A673 (cell line): ENCODE measurements at regions not wholly inside any gene's neighbourhood (a gene's known extent, or its start where the extent isn't known, plus 50 kb on each side); places are given as distances from the start of the nearest gene placed in this dataset.
A peak's percentile ranks its signal among the peaks of the same experiment; 100 is the strongest.

Experiments
- BruUV-seq: library from RNA; stranded (reverse); fragments of 400-500 nt; replicated peaks from 2 replicates; lab custom pipeline; 2021; lab: Mats Ljungman, UMichigan
- CTCF ChIA-PET: fragments of 300-600 bp; sonication (Branson Sonifier 250); formaldehyde crosslinking; loops from one replicate; lab custom pipeline; 2022; ENCODE audit warnings: antibody characterized with exemption; lab: Charles Lee
- POLR2A ChIA-PET: fragments of 300-600 bp; sonication (Branson Sonifier 250); formaldehyde crosslinking; loops from one replicate; lab custom pipeline; 2022; ENCODE audit warnings: antibody characterized with exemption; ENCODE audit not compliant: low non-redundant PET; lab: Charles Lee
- DNase-seq: peaks from one replicate; pipeline ENCODE4 v3.0.0-alpha.2; 2015; ENCODE audit warnings: low spot score
- H3K27ac ChIP-seq: fragments of 200-600 bp; sonication (generic); 2 replicates; pipeline ENCODE4 v1.5.1; 2016; ENCODE audit warnings: mixed run types, low read depth, mild to moderate bottlenecking, mixed read lengths, antibody characterized with exemption, low read length; ENCODE audit not compliant: poor library complexity, severe bottlenecking
- H3K27me3 ChIP-seq: fragments of 200-600 bp; sonication (generic); replicated peaks from 2 replicates; pipeline ENCODE4 v1.6.1; 2017; ENCODE audit warnings: mixed run types, low read depth, mild to moderate bottlenecking, mixed read lengths, antibody characterized with exemption, low read length; ENCODE audit not compliant: insufficient read depth, poor library complexity
- H3K36me3 ChIP-seq: fragments of 200-600 bp; sonication (generic); 2 replicates; pipeline ENCODE4 v1.6.1; 2016; ENCODE audit warnings: mixed run types, mild to moderate bottlenecking, mixed read lengths, antibody characterized with exemption, low read length; ENCODE audit not compliant: insufficient read depth, poor library complexity, severe bottlenecking
- H3K4me1 ChIP-seq: fragments of 200-600 bp; sonication (generic); 2 replicates; pipeline ENCODE4 v1.6.1; 2017; ENCODE audit warnings: mixed run types, mild to moderate bottlenecking, mixed read lengths, antibody characterized with exemption, low read length; ENCODE audit not compliant: insufficient read depth, poor library complexity, severe bottlenecking
- H3K4me3 ChIP-seq: fragments of 200-600 bp; sonication (generic); 2 replicates; pipeline ENCODE4 v1.5.1; 2016; ENCODE audit warnings: low read depth, mixed run types, mild to moderate bottlenecking, mixed read lengths, low read length; ENCODE audit not compliant: poor library complexity, severe bottlenecking
- H3K9me3 ChIP-seq: fragments of 200-600 bp; sonication (generic); 2 replicates; pipeline ENCODE4 v1.6.1; 2016; ENCODE audit warnings: mixed run types, low read depth, mild to moderate bottlenecking, mixed read lengths, antibody characterized with exemption, low read length; ENCODE audit not compliant: poor library complexity, severe bottlenecking
- CTCF ChIP-seq: fragments of 300-800, 200-600 bp; sonication (generic); conservative IDR thresholded peaks from 2 replicates; pipeline ENCODE4 v1.5.1; 2017; ENCODE audit warnings: low read depth, mild to moderate bottlenecking, antibody characterized with exemption, low read length, moderate library complexity, mixed read lengths
- EZH2 ChIP-seq: fragments of 200-600 bp; sonication (generic); IDR thresholded peaks from 2 replicates; pipeline ENCODE4 v1.6.1; 2017; ENCODE audit warnings: borderline replicate concordance, low read depth, mild to moderate bottlenecking, mixed read lengths, antibody characterized with exemption, low read length; ENCODE audit not compliant: poor library complexity, severe bottlenecking
- intact Hi-C: fragments of 100-400 bp; cut with micrococcal nuclease; formaldehyde crosslinking; loops from one replicate; pipeline ENCODE4 v1.10.0; 2022; ENCODE audit not compliant: unreplicated experiment

GRCh38 chr12:61412201-61412600 is 848.0 kb upstream of the USP15 start:
- intact Hi-C loops: no loop called here
- Histone ChIP-seq H3K4me1 (no peaks in the 10 kb centered on the region), H3K27me3 (no peaks in the 10 kb centered on the region), H3K27ac (no peak overlapping the region), H3K36me3 (no peaks in the 10 kb centered on the region), H3K4me3 (no peak overlapping the region), H3K9me3 (no peaks in the 10 kb centered on the region)
- POLR2A ChIA-PET: no interaction called here
- BruUV-seq: no TSS peak
- TF ChIP-seq CTCF (no peak), EZH2 (no peak)
- CTCF ChIA-PET: no interaction called here
- DNase-seq: no peak

GRCh38 chr12:61414470-61414869 is 845.7 kb upstream of the USP15 start:
- Histone ChIP-seq H3K27me3 (no peaks in the 10 kb centered on the region), H3K9me3 (no peaks in the 10 kb centered on the region), H3K4me3 (no peak overlapping the region), H3K36me3 (no peaks in the 10 kb centered on the region), H3K4me1 (no peaks in the 10 kb centered on the region), H3K27ac (no peak overlapping the region)
- TF ChIP-seq CTCF (no peak), EZH2 (no peak)
- no TSS peak for BruUV-seq
- ChIA-PET CTCF (no interaction called here), POLR2A (no interaction called here)
- peak; percentile 5 for DNase-seq
- intact Hi-C loops: no loop called here

- Histone ChIP-seq H3K36me3 (no peaks in the 10 kb centered on the region), H3K27ac (no peak overlapping the region), H3K4me1 (no peaks in the 10 kb centered on the region), H3K27me3 (no peaks in the 10 kb centered on the region), H3K9me3 (no peaks in the 10 kb centered on the region), H3K4me3 (no peak overlapping the region)
- BruUV-seq: no TSS peak
- DNase-seq: no peak
- TF ChIP-seq EZH2: no peak
- no peak for TF ChIP-seq CTCF
- ChIA-PET POLR2A (no interaction called here), CTCF (no interaction called here)
- intact Hi-C loops: no loop called here
Measured at GRCh38 chr12:61422786-61423185, 837.4 kb upstream of the USP15 start.
